NOMO-1 treated with dmso at 0.1 percent for 144 hours (cell line): ENCODE measurements at regions not wholly inside any gene's neighbourhood (a gene's known extent, or its start where the extent isn't known, plus 50 kb on each side); places are given as distances from the start of the nearest gene placed in this dataset.

Experiments
- DNase-seq: peaks from one replicate; lab custom pipeline; 2025; ENCODE audit not compliant: unreplicated experiment; lab: John Stamatoyannopoulos, UW

- DNase-seq = no peak
Observed at GRCh38 chr5:124439609-124440008, 306.8 kb downstream of the ZNF608 start.

GRCh38 chr5:124438903-124439281 lies 307.5 kb downstream of the ZNF608 start:
- no peak for DNase-seq

GRCh38 chr5:124438026-124438902 lies 308.2 kb downstream of the ZNF608 start:
- no peak for DNase-seq

- DNase-seq = no peak
Observed at GRCh38 chr5:124436294-124436693, 310.1 kb downstream of the ZNF608 start.

- DNase-seq = no peak
Observed at GRCh38 chr5:124433170-124433569, 313.3 kb downstream of the ZNF608 start.

GRCh38 chr5:124421584-124421983 lies 324.9 kb downstream of the ZNF608 start:
- DNase-seq = no peak

GRCh38 chr5:124420952-124421351 lies 325.5 kb downstream of the ZNF608 start:
- DNase-seq = no peak

- no peak for DNase-seq
Observed at GRCh38 chr5:124419531-124419930, 326.9 kb downstream of the ZNF608 start.

- DNase-seq = no peak
Observed at GRCh38 chr5:124418390-124418789, 328.0 kb downstream of the ZNF608 start.

- no peak for DNase-seq
Observed at GRCh38 chr5:124417196-124417595, 329.2 kb downstream of the ZNF608 start.

- DNase-seq = no peak
Observed at GRCh38 chr5:124416627-124417026, 329.8 kb downstream of the ZNF608 start.

- DNase-seq = no peak
Observed at GRCh38 chr5:124414973-124415372, 331.5 kb downstream of the ZNF608 start.

GRCh38 chr5:124410539-124411488 lies 335.6 kb downstream of the ZNF608 start:
- DNase-seq = no peak

- DNase-seq = no peak
Observed at GRCh38 chr5:124408738-124409453, 337.5 kb downstream of the ZNF608 start.

GRCh38 chr5:124404796-124405195 lies 341.6 kb downstream of the ZNF608 start:
- no peak for DNase-seq

- no peak for DNase-seq
Observed at GRCh38 chr5:124403281-124403680, 343.2 kb downstream of the ZNF608 start.

- no peak for DNase-seq
Observed at GRCh38 chr5:124402144-124402581, 344.3 kb downstream of the ZNF608 start.

- DNase-seq = no peak
Observed at GRCh38 chr5:124401476-124402143, 344.8 kb downstream of the ZNF608 start.

GRCh38 chr5:124399426-124399961 lies 346.9 kb downstream of the ZNF608 start:
- DNase-seq = no peak

GRCh38 chr5:124398460-124398859 lies 348.0 kb downstream of the ZNF608 start:
- DNase-seq = no peak
